ENCODE measurements at regions not wholly inside any gene's neighbourhood (a gene's known extent, or its start where the extent isn't known, plus 50 kb on each side); places are given as distances from the start of the nearest gene placed in this dataset.

DNA sequence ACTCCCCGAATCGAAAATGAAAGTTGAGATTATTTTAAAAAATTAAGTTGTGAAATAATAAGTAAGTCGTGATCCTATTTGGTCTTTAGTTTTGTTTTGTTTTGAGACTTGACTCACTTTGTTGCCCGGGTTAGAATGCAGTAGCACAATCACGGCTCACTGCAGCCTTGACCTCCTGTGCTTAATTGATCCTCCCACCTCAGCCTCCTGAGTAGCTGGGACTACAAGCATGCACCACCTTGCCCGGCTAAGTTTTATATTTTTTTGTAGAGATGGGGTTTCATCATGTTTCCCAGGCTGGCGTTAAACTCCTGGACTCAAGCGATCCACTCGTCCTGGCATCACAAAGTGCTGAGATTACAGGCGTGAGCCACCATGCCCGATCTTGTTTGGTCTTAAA, 326.2 kb downstream of the MYCN start:
- FAIRE-seq, result no peak
- no peak for DNase-seq (ENCODE audit: insufficient read length, low spot score)

DNA sequence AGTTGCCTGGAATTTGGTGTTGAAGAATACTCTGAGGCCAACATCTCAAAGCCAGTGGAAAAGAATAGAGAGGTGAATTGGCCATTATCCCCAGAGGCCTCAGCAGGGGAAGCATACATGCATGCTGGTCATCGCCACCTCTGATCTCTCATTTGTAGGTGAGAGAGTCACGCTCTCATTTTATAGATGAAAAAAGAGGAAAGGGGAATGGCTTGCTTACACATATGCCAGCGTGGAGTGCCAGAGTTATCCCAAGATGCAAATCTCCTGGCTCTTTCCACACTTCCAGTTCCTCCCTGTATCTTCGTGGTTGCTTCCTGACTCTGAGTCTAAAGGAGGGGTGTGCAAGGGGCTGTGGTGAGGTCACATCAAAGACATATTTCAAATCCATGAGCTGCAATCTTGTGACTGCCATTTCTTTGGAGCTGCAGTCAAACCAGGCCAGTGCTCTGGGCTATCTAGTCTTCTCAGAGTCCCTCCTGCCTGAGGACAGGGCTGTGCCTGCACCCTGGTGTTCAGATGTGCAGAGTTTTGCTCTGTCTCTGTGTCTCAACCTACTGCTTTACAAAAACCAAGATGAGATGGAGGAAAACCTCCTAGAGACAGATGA, 324.7 kb downstream of the MYCN start:
- no peak for DNase-seq (ENCODE audit: insufficient read length, low spot score)
- no peak for FAIRE-seq

DNA sequence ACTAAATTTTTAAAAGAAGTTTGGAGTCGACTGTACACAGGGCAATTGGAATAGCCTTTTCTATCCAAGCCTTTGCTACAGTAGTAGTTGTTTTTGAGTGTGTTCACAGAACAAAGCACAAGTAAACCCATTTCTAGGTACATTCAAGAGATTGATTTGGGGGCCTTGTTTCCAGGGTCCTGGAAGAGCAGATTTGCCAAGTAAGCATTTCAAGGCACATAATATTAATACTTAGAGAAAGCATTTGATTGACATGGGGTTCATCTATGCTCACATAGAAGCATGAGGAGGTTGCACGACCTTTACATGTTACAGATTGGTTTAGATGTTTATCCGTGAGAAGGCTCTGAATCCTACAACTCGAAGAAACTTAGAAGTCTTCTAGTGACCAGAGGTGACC, 324.1 kb downstream of the MYCN start:
- FAIRE-seq, result no peak
- DNase-seq (ENCODE audit: insufficient read length, low spot score), result no peak

DNA sequence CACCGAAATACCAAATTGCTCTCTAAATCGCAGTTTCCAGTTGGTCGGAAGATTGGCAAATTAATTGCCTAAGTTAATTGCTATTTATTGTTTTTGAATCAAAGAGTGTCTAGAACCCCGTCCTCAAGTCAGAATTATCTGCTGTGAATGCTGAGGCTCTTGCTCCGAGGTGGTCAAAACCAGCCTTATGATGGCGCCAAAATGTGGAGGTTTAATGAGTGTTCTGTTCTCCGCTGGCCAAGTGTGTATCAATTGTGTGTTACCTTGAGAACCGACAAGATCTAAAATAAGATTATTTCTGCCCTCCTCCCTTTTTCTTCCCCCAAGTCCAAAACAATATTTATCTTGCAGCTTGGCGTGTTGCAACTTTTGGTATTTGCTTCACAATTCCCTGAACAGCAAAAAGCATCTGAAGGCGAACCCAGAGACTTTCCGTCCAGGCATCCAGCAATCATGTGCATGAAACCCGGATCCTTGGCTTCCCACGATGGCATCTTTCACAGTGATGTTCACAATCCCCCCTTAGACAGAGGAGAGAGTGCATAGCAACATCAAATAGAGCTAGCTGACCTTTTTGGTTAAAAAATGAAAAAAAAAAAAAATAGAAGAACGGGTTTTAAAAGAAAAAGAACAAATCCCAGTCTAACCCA, 323.0 kb downstream of the MYCN start:
- no peak for FAIRE-seq
- DNase-seq (ENCODE audit: insufficient read length, low spot score), result no peak

DNA sequence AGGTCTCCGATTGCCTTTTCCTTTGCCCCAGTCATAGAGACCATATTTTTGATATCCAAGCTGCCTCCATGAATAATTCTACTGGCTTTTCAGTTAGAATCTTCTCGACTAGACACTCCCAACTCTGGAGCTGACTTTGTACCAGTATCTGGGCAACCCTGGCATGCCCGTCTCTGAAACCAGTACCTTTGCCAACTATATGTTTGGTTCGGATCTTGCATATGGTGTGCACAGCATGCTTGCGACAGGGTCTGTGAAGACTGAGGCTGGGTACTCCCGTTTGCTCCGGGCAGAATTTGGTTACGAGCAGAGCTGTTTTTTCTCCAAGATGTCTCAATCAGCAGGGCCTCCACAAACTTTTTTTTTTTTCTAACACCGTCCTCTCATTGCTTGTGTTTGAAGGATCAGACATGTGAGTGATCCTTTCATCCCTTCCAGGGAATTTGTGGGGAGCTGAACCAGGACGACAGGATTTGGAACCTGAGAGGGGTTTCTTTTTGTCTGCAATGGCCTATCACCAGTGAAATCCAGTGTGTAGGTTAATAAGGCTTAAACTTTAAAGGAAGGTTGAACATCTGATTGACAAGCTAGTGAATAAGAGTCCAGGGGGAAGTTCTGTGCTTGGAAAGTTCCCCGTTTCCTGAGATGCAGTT, 322.3 kb downstream of the MYCN start:
- DNase-seq (ENCODE audit: insufficient read length, low spot score) (no peak), FAIRE-seq (no peak)

DNA sequence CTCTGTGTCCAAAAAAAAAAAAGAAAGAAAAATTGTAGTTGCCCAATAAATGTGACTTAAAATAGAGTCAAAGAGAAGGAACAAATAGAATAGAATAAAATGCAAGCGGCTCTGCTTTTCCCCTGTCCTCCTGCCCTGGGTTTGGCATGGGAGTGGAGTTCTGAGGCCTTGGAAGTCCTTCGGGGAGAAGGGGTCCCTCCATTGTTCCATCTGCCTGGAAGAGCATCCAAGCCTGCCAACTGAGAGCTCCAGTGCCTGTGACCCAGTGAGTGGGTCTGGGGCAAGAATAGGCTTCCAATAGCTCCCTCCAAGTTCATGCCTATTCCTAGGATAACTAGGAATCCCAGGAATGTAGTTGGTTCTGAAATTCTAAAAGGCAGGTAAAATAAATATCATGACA, 321.4 kb downstream of the MYCN start:
- DNase-seq (ENCODE audit: insufficient read length, low spot score), result no peak
- no peak for FAIRE-seq

DNA sequence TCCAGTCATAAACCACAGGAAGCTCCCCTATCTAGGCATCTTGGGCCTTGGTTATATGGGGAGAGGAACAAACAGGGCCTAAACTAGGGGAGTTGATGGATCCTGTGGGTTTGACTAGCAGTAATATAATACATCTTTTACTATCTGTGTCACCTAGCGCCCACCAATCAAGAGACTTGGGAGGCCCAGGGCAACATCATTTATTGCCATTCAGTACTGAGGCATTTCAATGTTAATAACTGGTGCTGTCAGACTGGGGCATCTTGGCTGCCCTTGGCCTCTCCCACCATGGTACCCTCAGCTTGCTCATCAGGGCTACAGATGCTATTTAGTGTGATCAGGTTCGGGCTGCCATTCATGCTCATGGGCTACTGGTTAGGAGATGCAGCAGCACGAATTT, 320.7 kb downstream of the MYCN start:
- no peak for FAIRE-seq
- DNase-seq (ENCODE audit: insufficient read length, low spot score), result no peak

DNA sequence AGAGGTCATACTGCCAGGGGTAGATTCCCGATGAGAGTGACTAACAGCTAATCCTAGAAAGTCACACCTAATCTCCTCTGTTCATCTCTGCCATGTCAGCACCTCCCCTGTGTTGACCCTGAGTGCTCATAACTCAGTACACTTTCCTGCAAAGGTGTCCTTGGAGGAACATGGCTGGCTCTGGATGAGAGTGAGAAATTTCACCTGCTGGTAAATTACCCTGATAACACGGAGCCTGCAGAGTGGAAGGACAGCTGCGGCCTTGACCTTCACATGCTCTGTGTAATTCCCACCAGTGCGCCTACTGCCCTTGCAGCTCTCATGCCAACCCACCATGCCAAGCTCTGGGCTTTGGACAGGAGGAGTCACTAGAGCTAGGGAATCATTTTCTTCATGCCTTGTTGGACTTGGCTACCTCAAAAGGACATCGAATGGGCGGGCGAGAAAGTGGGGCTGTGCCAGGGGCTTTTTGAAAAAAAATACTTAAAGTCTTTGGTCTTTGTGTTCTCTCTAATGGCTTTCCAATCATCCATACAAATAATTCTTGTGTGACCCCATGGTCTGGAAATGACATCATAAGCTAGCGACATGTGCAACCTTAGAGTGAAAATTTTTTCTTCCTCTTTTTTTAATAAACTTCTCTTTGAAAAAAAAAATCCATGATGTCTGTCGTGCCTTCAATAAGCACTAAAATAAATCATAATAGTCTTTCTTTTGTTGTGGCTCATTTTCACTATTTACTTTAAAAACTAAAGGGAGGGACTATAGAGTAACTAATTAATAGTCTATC, 319.9 kb downstream of the MYCN start:
- FAIRE-seq, result no peak
- no peak for DNase-seq (ENCODE audit: insufficient read length, low spot score)

DNA sequence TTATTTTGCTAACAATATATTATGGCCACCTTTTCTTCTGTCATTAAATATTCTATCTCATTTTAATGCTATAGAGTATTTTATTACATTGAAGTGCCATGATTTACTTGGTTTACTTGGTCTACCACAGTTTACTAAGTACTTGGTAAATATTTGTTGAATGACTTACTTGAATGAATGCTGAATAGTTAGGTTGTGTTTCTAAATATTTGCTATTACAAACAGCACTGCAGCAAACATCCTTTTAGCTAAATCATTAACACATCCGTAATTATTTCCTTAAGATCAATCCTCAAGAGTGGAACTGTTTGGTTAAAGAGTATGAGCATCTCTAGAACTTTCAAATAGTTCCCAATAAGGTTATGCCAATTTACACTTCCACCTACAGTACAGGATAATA, 318.7 kb downstream of the MYCN start:
- FAIRE-seq (no peak), DNase-seq (ENCODE audit: insufficient read length, low spot score) (no peak)

DNA sequence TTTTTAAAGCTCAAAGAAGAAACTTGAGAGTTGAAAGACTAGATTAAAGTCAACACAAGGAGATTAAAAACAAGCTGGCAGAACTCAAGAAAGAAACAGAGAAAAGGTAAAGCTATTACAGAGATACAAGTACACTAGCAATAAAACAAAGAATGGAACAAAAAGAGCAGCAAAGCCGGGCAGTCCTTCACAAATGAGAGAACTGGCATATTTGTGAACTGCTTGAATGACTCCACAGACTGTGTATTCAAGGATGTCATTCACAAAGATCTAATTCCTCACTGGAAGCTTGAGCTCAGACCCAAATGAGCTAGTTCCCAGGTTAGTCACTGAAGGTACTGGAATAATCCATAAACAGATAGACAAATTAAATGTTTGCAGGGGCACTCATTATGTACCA, 318.0 kb downstream of the MYCN start:
- FAIRE-seq (no peak), DNase-seq (ENCODE audit: insufficient read length, low spot score) (no peak)

DNA sequence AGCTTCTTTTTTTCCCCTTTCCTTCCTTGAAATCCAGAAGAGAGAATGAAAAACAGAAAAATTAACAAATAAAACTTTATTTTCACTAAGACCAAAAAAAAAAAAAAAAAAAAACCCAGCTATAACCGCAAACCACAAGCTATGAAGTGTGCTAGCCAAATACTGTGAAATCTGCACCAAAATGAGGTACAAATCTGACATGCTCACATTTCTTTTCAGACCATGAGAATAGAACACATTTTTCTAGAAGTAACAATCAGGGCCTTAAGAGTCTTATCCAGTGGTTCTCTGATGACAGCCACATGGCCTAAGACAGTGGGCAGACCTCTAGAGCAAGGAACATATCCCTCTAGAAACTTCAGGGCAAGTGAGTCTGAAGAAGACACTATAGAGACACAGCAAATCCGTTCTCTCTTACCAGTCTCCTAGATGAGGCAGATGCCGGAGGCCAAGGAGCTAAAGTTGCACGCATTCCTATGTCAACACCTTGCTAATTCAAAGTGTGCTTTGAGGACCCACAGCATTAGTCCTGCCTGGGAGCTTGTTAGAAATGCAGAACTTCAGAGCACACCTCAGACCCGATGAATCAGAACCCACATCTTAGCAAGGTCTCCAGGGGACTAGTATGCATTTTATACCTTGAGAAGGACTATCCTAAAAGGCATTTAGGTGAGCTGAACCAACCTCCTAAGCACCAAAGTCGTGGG, 317.1 kb downstream of the MYCN start:
- no peak for DNase-seq (ENCODE audit: insufficient read length, low spot score)
- no peak for FAIRE-seq

DNA sequence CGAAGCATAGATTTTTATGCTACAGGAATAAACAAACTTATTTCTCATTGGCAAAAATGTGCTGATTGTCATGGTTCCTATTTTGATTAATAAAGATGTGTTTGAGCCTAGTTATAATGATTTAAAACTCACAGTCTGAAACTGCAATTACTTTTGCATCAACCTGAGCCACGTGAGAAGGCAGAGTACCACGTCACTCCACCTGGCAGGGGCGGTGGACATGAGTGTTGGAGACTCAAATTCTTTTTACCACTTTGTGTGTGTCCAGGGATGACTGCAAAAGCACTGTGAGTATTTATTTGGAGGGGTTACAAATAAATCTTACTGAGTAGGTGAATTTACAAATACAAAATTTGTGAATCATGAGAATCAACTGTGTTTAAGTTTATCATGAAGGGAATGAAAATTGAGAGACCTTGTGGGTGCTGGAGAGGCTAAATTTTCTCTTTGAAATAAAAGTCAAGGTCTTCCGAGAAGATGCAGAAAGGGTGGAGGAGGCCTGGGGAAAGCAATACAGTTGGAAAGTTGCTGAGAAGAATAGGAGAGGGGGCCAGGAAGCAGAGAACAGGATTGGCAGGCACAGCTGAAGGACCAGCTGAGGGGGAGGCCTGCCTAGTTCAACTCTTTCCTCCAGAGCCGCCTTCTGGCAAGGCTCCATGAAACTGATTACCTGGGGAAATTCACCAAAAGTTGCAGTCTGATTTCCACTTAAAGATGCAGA, 316.4 kb downstream of the MYCN start:
- DNase-seq (ENCODE audit: insufficient read length, low spot score) (no peak), FAIRE-seq (no peak)

DNA sequence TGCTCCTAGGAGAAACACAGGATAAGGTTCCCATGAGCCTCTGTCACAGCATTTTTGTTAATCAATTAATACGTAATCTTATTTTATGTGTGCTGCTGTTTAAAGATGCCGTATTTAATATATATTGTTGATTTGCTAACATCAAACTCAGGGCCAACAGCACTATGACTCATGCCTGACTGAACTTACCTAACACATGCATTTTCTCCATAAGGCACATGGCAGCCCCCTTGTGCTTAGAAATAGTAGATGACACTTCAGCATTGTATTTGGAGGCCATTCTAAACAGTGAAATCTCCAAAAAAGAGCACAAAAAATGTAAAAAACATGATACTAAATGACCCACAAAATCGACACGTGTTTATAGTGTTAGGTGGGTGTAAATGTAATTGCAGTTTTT, 314.8 kb downstream of the MYCN start:
- DNase-seq (ENCODE audit: insufficient read length, low spot score) (no peak), FAIRE-seq (no peak)

DNA sequence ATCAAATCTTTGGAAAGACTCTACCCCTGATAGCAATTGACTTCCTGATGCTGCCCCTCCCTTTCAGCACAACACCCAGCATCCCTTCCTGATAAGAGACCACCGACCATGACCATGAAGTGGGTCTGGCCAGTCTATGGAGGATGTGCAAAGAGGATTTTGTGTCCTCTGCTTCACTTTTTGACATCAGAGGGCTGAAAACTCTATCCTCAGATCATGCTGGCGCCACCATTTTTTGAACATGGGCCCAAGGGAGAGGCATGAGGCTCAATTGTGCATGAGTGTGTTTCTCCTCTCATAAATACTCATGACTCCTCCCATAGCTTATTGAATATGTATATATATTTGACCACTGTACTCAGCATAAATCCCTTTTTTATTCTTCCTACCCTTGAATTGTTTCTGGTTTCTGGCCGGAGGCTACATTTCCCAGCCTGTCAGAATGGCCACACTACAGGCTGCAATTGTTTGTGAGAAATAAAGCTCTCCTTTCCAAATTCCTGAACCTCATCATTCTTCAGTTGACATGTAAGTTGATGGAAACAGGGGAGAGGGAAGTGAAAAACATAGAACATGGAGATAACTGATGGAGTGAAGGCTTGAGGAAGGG, 314.1 kb downstream of the MYCN start:
- DNase-seq (ENCODE audit: insufficient read length, low spot score) (no peak), FAIRE-seq (no peak)

DNA sequence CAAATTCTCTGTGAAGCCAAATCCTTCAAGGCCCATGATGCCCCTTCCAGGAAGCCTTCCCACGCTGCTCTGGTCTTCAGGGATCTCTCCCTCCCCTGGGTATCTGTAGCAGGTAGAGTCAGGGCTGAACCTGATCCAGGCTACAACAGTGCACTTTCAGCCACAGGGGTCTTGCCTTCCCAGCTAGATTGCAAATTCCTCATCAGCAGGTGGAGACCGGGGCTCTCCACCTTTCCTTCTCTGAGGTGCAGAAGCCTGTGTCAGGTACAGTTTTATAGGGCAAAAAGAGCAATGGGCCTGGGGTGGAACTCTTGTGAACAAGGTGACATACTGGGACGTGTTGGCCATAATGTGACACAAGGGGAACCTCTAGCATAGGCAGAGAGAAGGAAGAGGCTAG, 312.9 kb downstream of the MYCN start:
- DNase-seq (ENCODE audit: insufficient read length, low spot score) (no peak), FAIRE-seq (no peak)

DNA sequence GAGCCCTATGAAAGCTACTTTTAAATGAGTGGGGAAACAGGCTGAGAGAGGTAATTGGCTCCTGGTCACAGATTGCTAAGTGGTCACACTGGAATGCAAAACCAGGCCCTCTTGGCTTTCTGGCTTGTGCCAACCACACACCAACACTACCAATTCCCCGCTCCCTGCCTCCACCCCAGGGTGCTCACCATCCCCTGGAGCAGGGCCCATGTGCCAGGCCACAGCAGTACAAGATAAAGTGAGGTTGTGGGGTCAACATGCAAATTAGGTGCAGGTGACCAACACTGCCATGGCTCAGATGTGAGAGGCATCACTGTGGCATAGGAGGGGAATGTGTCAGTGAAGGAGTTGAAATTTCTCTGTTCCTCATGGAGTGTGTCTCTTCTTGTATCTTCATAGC, 312.5 kb downstream of the MYCN start:
- DNase-seq (ENCODE audit: insufficient read length, low spot score) (no peak), FAIRE-seq (no peak)

DNA sequence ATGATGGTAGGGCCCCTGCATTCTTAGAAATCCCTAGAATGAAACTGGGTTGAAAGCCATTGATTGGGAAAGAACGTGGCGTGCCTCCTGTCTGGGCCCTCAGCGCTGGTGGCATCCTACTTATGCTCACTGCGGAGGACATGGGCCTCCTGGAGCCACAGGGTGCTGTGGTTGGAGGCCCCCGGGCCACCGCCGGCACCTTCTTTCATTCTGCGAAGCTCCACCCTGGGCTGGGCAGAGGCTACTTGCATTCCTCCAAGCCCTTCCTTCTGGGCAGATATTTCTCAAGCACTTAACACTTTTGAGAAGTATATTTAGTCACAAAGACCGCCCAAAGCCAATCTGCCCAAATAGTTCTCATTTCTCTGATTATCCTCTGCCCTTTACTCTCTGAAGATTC, 311.9 kb downstream of the MYCN start:
- DNase-seq (ENCODE audit: insufficient read length, low spot score), result no peak
- FAIRE-seq, result no peak

DNA sequence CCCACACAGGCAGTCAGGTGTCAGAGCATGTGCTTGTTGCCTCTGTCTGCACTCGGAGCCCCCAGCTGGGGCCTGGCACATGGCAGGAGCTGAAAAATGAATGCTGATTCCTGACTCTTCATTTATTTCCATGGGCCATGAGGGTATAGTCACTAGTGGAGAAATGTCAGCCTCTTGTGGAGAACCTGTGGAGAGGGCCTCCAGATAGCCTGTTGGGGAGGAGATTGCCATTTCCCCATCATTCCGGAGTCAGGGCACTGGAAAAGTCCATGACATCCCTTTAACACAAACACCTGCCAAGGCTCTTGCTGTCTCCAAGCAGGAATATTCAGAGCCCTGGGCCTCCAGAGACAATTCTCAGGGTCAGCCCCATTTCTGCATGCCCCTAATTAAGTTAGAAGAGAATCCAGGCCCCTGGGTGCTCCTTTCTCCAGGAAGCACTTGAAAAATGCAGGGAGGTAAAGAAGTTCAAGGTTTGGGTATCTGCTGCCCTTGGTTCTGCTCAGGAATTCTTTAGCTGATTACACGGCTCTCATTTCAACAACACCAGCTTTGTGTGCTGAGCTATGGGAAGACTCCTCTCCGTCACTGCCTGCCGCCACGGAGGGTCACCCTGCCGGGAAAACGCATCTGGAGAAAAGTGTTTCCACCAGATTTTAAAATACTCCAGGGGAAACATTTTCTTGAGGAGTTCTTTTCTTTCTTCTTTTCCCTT, 311.3 kb downstream of the MYCN start:
- no peak for DNase-seq (ENCODE audit: insufficient read length, low spot score)
- no peak for FAIRE-seq

DNA sequence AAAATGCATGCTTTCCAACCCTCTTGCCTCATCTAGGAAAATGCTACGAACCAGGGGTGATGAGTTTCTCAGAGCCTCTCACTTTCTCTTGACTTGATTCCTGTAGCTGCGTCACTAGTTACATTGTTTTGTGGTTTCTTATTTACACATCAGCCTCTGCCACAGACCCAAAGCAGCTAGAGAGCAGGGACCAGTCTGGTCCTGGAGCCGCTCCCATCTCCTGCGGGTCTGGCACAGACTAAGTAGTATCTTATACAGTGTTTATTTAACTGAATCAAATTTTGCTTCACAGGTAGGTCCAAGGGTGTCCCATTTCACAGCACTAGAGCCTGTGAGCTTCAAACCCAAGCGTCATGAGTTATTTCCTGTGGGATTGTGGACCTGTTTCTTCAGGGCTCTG, 310.5 kb downstream of the MYCN start:
- no peak for FAIRE-seq
- no peak for DNase-seq (ENCODE audit: insufficient read length, low spot score)
